ENCODE measurements at regions not wholly inside any gene's neighbourhood (a gene's known extent, or its start where the extent isn't known, plus 50 kb on each side); places are given as distances from the start of the nearest gene placed in this dataset.

DNA sequence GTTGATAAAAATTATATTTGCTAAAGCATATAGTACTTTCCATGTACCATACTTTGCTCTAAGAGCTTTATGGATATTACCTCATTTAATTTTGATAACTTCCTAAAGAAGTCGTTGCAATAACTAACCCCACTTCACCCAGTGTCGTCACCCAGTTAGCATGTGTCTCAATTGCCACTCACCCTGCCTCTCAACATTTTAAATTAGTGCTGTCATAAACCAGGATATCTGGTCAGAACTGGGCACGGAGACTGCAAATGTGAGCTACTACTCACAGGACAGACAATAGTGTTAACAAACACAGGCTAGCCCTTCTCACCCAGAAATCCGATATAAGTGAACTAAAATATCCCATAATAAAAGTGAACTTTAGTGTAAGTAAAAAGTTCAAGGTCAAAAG, 430.6 kb downstream of the KLF12 start:
- DNase-seq, result no peak
- H3K9me3 ChIP-seq (ENCODE audit: control insufficient read depth in 1 of 2, insufficient read depth in 1 of 2, low read length in 2 of 2), result no peaks in the 10 kb centered on the region
- no peak overlapping the region for H3K4me3 ChIP-seq (ENCODE audit: low read length)
- H3K27ac ChIP-seq (ENCODE audit: low read depth in 1 of 2, low read length in 2 of 2), result peak overlapping the region; percentile 70 to 76
- Mint-ChIP-seq H3K9me3 (no peaks in the 10 kb centered on the region), H3K36me3 (ENCODE audit: low read depth) (peaks cover 52% of the 10 kb centered on the region), H3K4me1 (ENCODE audit: low read depth) (peaks cover 53% of the 10 kb centered on the region), H3K27me3 (no peaks in the 10 kb centered on the region), H3K27ac (peak overlapping the region; percentile 98), H3K4me3 (peak overlapping the region; percentile 26)
- intact Hi-C loops (cut with DNase I, micrococcal nuclease), result loop anchor here (2.0 to 10.0 kb wide), 7 partner anchors 76 to 1621 kb away; partner anchors contain the start of gene KLF12 (in 1 of the 2)
- peaks cover 21% of the 10 kb centered on the region for H3K4me1 ChIP-seq (ENCODE audit: insufficient read depth, low read length)
- no peaks in the 10 kb centered on the region for H3K27me3 ChIP-seq (ENCODE audit: control insufficient read depth in 1 of 2, insufficient read depth in 2 of 2, low read length in 2 of 2)
- TF ChIP-seq, protein P1, sequence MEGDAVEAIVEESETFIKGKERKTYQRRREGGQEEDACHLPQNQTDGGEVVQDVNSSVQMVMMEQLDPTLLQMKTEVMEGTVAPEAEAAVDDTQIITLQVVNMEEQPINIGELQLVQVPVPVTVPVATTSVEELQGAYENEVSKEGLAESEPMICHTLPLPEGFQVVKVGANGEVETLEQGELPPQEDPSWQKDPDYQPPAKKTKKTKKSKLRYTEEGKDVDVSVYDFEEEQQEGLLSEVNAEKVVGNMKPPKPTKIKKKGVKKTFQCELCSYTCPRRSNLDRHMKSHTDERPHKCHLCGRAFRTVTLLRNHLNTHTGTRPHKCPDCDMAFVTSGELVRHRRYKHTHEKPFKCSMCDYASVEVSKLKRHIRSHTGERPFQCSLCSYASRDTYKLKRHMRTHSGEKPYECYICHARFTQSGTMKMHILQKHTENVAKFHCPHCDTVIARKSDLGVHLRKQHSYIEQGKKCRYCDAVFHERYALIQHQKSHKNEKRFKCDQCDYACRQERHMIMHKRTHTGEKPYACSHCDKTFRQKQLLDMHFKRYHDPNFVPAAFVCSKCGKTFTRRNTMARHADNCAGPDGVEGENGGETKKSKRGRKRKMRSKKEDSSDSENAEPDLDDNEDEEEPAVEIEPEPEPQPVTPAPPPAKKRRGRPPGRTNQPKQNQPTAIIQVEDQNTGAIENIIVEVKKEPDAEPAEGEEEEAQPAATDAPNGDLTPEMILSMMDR (IDR thresholded peaks at IDR 0.05), result no peak
- no peak for ATAC-seq (ENCODE audit: poor library complexity)
- H3K36me3 ChIP-seq (ENCODE audit: insufficient read depth, low read length), result peaks cover 27% of the 10 kb centered on the region
- ChIA-PET POLR2A (interaction anchor here (0.8 to 2.3 kb wide), 2 partner anchors 13 to 584 kb away, joined by 3 to 19 read pairs; no protein-coding TSS in a partner anchor), CTCF (interaction anchor here (1.9 kb wide), 1 partner anchor 11 kb away, joined by 8 read pairs; no protein-coding TSS in a partner anchor)

DNA sequence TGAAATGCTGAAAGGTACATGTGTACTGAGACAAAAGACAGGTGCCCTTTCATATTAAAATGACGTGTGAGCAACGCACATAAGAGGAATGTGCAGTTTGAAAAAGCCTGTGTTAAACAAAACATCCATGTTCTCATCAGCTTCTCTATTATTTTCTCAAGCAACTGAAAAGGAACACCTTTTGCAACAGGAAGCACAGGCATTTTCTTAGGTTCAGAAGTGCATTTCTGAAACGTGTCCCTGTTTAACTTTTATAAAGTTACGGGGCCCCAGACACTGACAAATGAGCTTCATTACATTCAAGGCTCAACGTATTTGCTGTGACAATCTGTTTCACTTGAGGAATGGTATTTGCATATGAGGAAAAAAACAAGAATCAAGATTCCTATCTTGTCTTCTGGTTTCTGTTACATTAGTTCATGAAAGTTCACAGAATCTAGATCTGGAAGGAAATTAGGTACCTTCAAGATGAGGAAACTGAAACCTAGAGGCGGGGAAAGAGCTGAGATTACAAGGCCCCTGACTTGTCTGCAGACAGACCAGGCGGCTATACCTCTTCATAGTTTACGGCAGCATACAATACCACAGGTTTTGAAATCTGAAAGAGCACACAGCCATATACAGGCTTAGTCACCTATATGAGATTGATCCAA, 431.7 kb downstream of the KLF12 start:
- H3K4me1 ChIP-seq (ENCODE audit: insufficient read depth, low read length), result peaks cover 21% of the 10 kb centered on the region
- no peaks in the 10 kb centered on the region for H3K9me3 Mint-ChIP-seq
- POLR2A ChIA-PET, result interaction anchor here (0.6 to 2.3 kb wide), 11 partner anchors 8 to 1624 kb away, joined by 3 to 19 read pairs (median 3); partner anchors contain the start of gene KLF5
- H3K27ac Mint-ChIP-seq, result peak overlapping the region; percentile 98
- H3K36me3 Mint-ChIP-seq (ENCODE audit: low read depth), result peaks cover 51% of the 10 kb centered on the region
- no peaks in the 10 kb centered on the region for H3K27me3 ChIP-seq (ENCODE audit: control insufficient read depth in 1 of 2, insufficient read depth in 2 of 2, low read length in 2 of 2)
- peaks cover 24% of the 10 kb centered on the region for H3K36me3 ChIP-seq (ENCODE audit: insufficient read depth, low read length)
- ATAC-seq (ENCODE audit: poor library complexity) (peak; percentile 84), DNase-seq (peak; percentile 8 to 81 (median 38))
- peak overlapping the region; percentile 70 to 76 for H3K27ac ChIP-seq (ENCODE audit: low read depth in 1 of 2, low read length in 2 of 2)
- TF ChIP-seq, protein P1 (IDR thresholded peaks at IDR 0.05), result no peak
- intact Hi-C loops (cut with DNase I, micrococcal nuclease), result loop anchor here in 1 of 2 experiments (1.0 to 10.0 kb wide), 7 partner anchors 13 to 1622 kb away; partner anchors contain the start of gene KLF12
- peak overlapping the region; percentile 83 for H3K4me3 Mint-ChIP-seq
- no peaks in the 10 kb centered on the region for H3K9me3 ChIP-seq (ENCODE audit: control insufficient read depth in 1 of 2, insufficient read depth in 1 of 2, low read length in 2 of 2)
- H3K4me3 ChIP-seq (ENCODE audit: low read length), result peak overlapping the region; percentile 40
- CTCF ChIA-PET, result interaction anchor here (1.9 kb wide), 1 partner anchor 12 kb away, joined by 8 read pairs; no protein-coding TSS in a partner anchor
- H3K27me3 Mint-ChIP-seq, result no peaks in the 10 kb centered on the region
- H3K4me1 Mint-ChIP-seq (ENCODE audit: low read depth), result peaks cover 53% of the 10 kb centered on the region

DNA sequence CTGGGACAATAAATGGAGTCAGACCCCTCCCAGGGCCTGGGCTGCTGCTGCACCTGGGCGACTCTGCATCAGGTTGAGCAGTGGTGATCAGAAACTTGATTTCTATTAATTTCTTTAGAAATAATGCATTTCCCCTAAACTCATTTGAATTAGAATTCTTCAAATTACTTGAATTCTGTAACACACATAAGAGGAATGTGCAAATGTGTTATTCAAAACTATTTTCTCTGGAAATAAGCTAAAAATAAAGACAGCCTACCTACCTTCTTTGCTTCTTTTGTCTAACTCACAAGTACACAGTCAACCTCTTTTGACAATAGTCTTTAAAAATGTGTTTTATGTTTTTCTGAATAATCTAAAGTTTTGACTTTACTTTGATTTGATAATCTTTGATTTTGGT, 433.0 kb downstream of the KLF12 start:
- no peaks in the 10 kb centered on the region for H3K27me3 ChIP-seq (ENCODE audit: control insufficient read depth in 1 of 2, insufficient read depth in 2 of 2, low read length in 2 of 2)
- H3K27ac ChIP-seq (ENCODE audit: low read depth in 1 of 2, low read length in 2 of 2), result peak overlapping the region in 1 of 2 donors; percentile 76
- DNase-seq (no peak), ATAC-seq (ENCODE audit: poor library complexity) (no peak)
- H3K36me3 Mint-ChIP-seq (ENCODE audit: low read depth), result peaks cover 51% of the 10 kb centered on the region
- no peaks in the 10 kb centered on the region for H3K27me3 Mint-ChIP-seq
- ChIA-PET CTCF (interaction anchor here (1.0 to 1.2 kb wide), 2 partner anchors 9 to 16 kb away, joined by 3 read pairs; no protein-coding TSS in a partner anchor), POLR2A (no interaction called here)
- intact Hi-C loops (cut with DNase I, micrococcal nuclease), result loop anchor here in 1 of 2 experiments (5.0 to 10.0 kb wide), 6 partner anchors 74 to 1624 kb away; partner anchors contain the start of gene KLF12
- H3K4me1 Mint-ChIP-seq (ENCODE audit: low read depth), result peaks cover 55% of the 10 kb centered on the region
- H3K4me1 ChIP-seq (ENCODE audit: insufficient read depth, low read length), result peaks cover 21% of the 10 kb centered on the region
- TF ChIP-seq, protein P1 (IDR thresholded peaks at IDR 0.05), result no peak
- H3K27ac Mint-ChIP-seq, result peak overlapping the region; percentile 98
- H3K4me3 Mint-ChIP-seq, result no peak overlapping the region
- H3K4me3 ChIP-seq (ENCODE audit: low read length), result no peak overlapping the region
- H3K36me3 ChIP-seq (ENCODE audit: insufficient read depth, low read length), result peaks cover 20% of the 10 kb centered on the region
- H3K9me3 ChIP-seq (ENCODE audit: control insufficient read depth in 1 of 2, insufficient read depth in 1 of 2, low read length in 2 of 2), result no peaks in the 10 kb centered on the region
- no peaks in the 10 kb centered on the region for H3K9me3 Mint-ChIP-seq
